Activated CD4-positive, alpha-beta T cell treated with anti-CD3 and anti-CD28 coated beads, Interleukin-2, amount 50 U/mL, for 4 hours (primary cell): ENCODE measurements at regions not wholly inside any gene's neighbourhood (a gene's known extent, or its start where the extent isn't known, plus 50 kb on each side); places are given as distances from the start of the nearest gene placed in this dataset.
"Not testable (repeated sequence)": the region's sequence is repeated elsewhere in the genome, so short reads cannot be mapped to it uniquely, and the experiment has no call there.

ENCODE experiments used
- DNase-seq, 2 experiments: peaks; one replicate each; pipeline ENCODE4 v3.0.0-alpha.2; 2020

- DNase-seq = not testable (repeated sequence)
Measured at GRCh38 chr3:27551413-27551812, 67.2 kb upstream of the SLC4A7 start.

- DNase-seq = no peak
Measured at GRCh38 chr3:27545061-27545460, 60.9 kb upstream of the SLC4A7 start.

GRCh38 chr3:27544372-27544865, 60.2 kb upstream of the SLC4A7 start:
- no peak for DNase-seq

- DNase-seq = no peak
Measured at GRCh38 chr3:27542476-27542875, 58.3 kb upstream of the SLC4A7 start.

- DNase-seq = no peak
Measured at GRCh38 chr3:27540231-27540630, 56.0 kb upstream of the SLC4A7 start.

- DNase-seq = no peak
Measured at GRCh38 chr3:27536491-27536890, 52.3 kb upstream of the SLC4A7 start.

- DNase-seq = no peak
Measured at GRCh38 chr3:27535809-27536392, 51.7 kb upstream of the SLC4A7 start.

GRCh38 chr3:27533718-27534573, 49.8 kb upstream of the SLC4A7 start:
- DNase-seq = peak in 1 of 2 experiments; percentile 2
